ENCODE measurements at regions not wholly inside any gene's neighbourhood (a gene's known extent, or its start where the extent isn't known, plus 50 kb on each side); places are given as distances from the start of the nearest gene placed in this dataset.

GRCh38 chr12:60832290-60832689, 1236.5 kb downstream of the SLC16A7 start:
- ATAC-seq (no peak), DNase-seq (ENCODE audit: low spot score) (no peak)

GRCh38 chr12:60834372-60834771, 1238.5 kb downstream of the SLC16A7 start:
- no peak for ATAC-seq

GRCh38 chr12:60834806-60835205, 1239.0 kb downstream of the SLC16A7 start:
- ATAC-seq (no peak), DNase-seq (ENCODE audit: low spot score) (no peak)

More at GRCh38 chr12:60834372-60834771, 1238.5 kb downstream of the SLC16A7 start:
- no peak for DNase-seq (ENCODE audit: low spot score)

GRCh38 chr12:60836651-60837050, 1240.8 kb downstream of the SLC16A7 start:
- ATAC-seq (no peak), DNase-seq (ENCODE audit: low spot score) (no peak)

GRCh38 chr12:60842181-60842580, 1246.4 kb downstream of the SLC16A7 start:
- DNase-seq (ENCODE audit: low spot score), result no peak
- ATAC-seq, result no peak

GRCh38 chr12:60844101-60844500, 1248.3 kb downstream of the SLC16A7 start:
- ATAC-seq (no peak), DNase-seq (ENCODE audit: low spot score) (no peak)

GRCh38 chr12:60844875-60845274, 1249.0 kb downstream of the SLC16A7 start:
- DNase-seq (ENCODE audit: low spot score) (no peak), ATAC-seq (peak; percentile 72)

GRCh38 chr12:60845696-60846095, 1249.9 kb downstream of the SLC16A7 start:
- ATAC-seq (peak; percentile 83), DNase-seq (ENCODE audit: low spot score) (no peak)

- ATAC-seq, result no peak
- DNase-seq (ENCODE audit: low spot score), result no peak
Measured at GRCh38 chr12:60847281-60847680, 1251.5 kb downstream of the SLC16A7 start.

- DNase-seq (ENCODE audit: low spot score) (peak; percentile 62), ATAC-seq (peak; percentile 75)
Measured at GRCh38 chr12:60849723-60850122, 1253.9 kb downstream of the SLC16A7 start.

GRCh38 chr12:60853407-60853806, 1257.6 kb downstream of the SLC16A7 start:
- ATAC-seq (no peak), DNase-seq (ENCODE audit: low spot score) (no peak)

- DNase-seq (ENCODE audit: low spot score) (no peak), ATAC-seq (no peak)
Measured at GRCh38 chr12:60863421-60863820, 1267.6 kb downstream of the SLC16A7 start.

- ATAC-seq, result no peak
- no peak for DNase-seq (ENCODE audit: low spot score)
Measured at GRCh38 chr12:60872219-60872618, 1276.4 kb downstream of the SLC16A7 start.

GRCh38 chr12:60872850-60873713, 1277.3 kb downstream of the SLC16A7 start:
- no peak for DNase-seq (ENCODE audit: low spot score)
- ATAC-seq, result no peak

GRCh38 chr12:60874091-60874490, 1278.3 kb downstream of the SLC16A7 start:
- ATAC-seq, result no peak

GRCh38 chr12:60920841-60921495, 1325.1 kb downstream of the SLC16A7 start:
- DNase-seq (ENCODE audit: low spot score) (no peak), ATAC-seq (no peak)

More at GRCh38 chr12:60874091-60874490, 1278.3 kb downstream of the SLC16A7 start:
- no peak for DNase-seq (ENCODE audit: low spot score)

- ATAC-seq (no peak), DNase-seq (ENCODE audit: low spot score) (no peak)
Measured at GRCh38 chr12:60921541-60921940, 1325.7 kb downstream of the SLC16A7 start.

- DNase-seq (ENCODE audit: low spot score) (no peak), ATAC-seq (no peak)
Measured at GRCh38 chr12:60926256-60926655, 1330.4 kb downstream of the SLC16A7 start.

- DNase-seq (ENCODE audit: low spot score), result no peak
- no peak for ATAC-seq
Measured at GRCh38 chr12:60930151-60930550, 1330.1 kb upstream of the USP15 start.

GRCh38 chr12:60935981-60936761, 1324.0 kb upstream of the USP15 start:
- DNase-seq (ENCODE audit: low spot score), result no peak
- peak; percentile 84 for ATAC-seq

GRCh38 chr12:60947533-60947932, 1312.7 kb upstream of the USP15 start:
- DNase-seq (ENCODE audit: low spot score), result no peak
- no peak for ATAC-seq

Measured in left lobe of liver (tissue), 2 donors.